Islet precursor cell (in vitro differentiated cells): ENCODE measurements at regions not wholly inside any gene's neighbourhood (a gene's known extent, or its start where the extent isn't known, plus 50 kb on each side); places are given as distances from the start of the nearest gene placed in this dataset.
"Not testable (repeated sequence)": the region's sequence is repeated elsewhere in the genome, so short reads cannot be mapped to it uniquely, and the experiment has no call there.

Experiments used
- DNase-seq: peaks from one replicate; pipeline ENCODE4 v3.0.0-alpha.2; 2018

- no peak for DNase-seq
Measured at GRCh38 chr22:22168941-22169867, 75.4 kb upstream of the VPREB1 start.

DNA sequence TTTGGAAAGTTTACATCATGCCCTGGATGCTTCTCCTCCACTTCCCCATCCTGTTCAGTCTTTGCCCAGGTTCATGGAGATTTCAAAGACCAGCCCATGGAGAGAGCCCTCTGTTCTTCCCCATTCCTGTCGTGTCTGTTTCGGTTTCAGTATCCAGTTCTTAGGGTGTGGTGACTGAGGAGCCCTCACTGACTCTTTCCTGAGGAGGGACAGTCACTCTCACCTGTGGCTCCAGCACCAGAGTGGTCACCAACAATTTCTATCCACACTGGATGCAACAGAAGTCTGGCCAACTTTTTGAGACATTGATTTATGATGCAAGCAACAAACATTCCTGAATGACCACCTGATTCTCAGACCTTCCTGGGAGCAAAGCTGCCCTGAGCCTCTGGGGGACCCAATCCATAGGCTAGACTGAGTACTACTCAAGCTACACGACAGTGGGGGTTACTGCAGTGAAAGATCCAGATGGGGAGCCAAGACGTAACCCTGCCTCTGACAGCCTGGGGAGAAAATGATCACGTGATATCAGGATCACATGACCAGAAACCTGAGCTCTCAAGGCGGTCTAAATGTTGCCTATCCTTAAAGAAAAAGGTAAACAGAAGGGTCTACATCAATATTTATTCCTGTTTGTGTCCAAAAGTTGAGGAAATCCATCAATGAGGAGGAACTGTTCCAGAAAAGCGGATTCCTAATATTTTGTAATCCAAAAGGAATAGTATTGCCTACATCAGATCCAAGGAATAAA, 76.2 kb upstream of the VPREB1 start:
- no peak for DNase-seq

GRCh38 chr22:22167791-22168189, 76.8 kb upstream of the VPREB1 start:
- DNase-seq, result no peak

DNA sequence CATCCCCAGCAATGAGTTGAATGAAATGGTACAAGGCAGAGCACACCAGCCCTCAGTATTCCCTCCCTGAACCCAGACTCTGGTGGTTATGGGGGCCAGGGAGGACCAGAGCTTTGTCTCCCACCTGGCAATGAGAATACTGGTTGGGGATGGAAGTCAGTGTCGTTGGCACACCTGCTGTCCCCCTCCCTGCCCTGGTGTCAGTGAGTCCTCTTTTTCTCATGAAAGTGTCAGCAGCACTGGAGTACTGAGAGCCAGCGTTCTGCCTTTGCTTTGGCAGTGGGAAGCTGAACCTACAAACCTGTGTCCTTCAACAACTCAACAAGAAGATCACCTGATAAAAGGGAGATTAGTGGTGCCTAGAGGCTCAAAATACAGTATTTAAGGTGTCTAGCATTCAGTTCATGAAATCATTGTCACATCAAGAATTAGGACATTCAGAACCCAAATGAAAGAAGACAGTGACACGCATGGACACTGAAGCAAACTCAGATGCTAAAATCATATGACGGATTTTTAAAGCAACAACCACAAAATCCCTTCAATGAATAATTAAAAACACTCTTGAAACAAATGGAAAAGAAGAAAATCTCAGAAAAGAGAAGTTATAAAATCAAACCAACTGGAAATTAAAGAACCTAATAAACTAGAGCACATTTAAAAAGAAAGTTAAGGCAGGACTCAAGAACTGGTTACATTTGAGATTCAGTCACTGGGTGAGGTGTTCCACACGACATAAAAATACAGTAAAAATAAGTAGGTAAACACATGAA, 77.5 kb upstream of the VPREB1 start:
- DNase-seq, result no peak

DNA sequence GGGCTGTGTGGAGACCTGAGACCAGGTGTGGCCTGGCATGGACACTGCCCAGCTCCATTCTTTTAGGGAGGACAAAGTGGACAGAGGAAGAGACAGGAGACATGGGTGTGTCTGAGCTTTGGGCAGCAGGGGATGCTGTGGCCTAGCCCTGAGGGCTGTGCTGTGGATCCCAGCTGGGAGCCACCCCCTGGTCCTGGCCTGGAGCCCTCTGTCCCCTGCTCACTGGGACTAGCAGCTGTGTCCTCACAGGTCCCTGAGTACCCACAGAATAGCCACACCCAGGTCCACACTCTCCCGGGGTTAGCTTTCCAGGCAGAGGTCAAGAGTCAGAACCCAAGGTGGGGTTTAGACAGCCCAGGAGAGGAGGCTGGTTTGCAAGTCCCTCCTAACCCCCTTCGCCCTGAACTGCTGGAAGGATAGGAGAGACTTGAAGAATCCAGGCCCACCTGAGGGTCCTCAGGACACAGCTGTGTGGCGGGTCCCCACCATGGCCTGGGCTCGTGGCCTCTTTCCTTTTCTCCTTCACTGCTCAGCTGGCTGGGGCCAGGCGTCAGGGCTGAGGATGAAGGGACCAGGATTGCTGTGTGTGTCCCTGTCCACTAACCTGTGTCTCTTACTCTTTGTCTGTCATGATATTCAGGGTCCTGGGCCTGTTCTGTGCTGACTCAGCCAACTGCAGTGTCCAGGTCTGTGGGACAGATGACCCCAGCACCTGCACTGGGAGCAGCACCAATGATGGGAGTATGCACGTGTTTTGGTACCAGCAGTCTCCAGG, 78.5 kb upstream of the VPREB1 start:
- no peak for DNase-seq

- DNase-seq, result no peak
Measured at GRCh38 chr22:22164541-22165272, 79.9 kb upstream of the VPREB1 start.

DNA sequence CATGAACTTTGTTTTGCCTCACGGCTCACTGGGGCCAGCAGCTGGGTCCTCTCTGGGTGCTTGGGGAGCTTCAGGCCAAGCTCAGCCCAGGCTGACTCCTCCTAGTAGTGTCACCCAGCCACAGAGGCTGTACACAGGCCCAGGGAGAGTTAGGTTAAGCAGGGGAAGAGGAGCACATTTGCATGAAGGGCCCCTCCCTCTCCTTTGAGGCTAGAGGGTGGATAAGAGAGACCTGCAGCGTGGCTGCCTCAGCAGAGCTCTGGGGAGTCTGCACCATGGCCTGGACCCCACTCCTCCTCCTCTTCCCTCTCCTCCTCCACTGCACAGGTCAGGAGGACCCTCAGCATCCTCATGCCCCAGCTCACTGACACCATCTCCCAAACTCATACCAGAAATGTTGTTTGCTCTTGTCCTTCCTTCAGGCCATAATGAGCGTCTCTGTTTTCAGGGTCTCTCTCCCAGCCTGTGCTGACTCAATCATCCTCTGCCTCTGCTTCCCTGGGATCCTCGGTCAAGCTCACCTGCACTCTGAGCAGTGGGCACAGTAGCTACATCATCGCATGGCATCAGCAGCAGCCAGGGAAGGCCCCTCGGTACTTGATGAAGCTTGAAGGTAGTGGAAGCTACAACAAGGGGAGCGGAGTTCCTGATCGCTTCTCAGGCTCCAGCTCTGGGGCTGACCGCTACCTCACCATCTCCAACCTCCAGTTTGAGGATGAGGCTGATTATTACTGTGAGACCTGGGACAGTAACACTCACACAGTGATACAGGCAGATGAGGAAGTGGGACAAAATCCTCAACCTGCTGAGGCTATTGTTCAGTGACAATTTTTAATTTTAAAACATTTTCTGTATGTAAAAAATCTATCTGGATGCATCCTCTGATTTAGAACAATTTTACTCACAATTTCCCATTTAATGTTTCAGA, 82.4 kb upstream of the VPREB1 start:
- DNase-seq, result no peak

DNA sequence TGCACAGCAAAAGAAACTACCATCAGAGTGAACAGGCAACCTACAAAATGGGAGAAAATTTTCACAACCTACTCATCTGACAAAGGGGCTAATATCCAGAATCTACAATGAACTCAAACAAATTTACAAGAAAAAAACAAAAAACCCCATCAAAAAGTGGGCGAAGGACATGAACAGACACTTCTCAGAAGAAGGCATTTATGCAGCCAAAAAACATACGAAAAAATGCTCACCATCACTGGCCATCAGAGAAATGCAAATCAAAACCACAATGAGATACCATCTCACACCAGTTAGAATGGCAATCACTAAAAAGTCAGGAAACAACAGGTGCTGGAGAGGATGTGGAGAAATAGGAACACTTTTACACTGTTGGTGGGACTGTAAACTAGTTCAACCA, 83.8 kb upstream of the VPREB1 start:
- DNase-seq, result not testable (repeated sequence)

DNA sequence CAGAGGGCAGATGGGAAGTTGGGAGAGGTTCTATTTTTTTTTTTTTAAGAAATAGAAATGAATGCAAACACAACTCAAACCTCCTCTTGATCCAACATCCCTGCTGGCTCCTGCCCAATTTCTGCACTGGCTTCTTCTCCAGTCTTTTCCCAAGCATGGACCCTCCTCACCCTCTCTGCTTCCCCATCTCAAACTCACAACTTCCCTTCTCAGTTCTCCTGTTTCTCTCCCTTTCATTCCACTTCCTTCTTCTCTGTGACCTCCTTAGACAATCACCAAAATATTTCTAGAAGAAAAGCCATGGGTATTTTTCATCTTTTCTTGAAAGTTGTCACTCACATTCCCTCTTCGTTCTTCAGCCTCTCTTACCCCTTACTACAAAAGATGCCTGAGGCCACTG, 85.2 kb upstream of the VPREB1 start:
- no peak for DNase-seq

GRCh38 chr22:22158965-22159364, 85.6 kb upstream of the VPREB1 start:
- no peak for DNase-seq

- DNase-seq, result no peak
Measured at GRCh38 chr22:22158207-22158816, 86.3 kb upstream of the VPREB1 start.

GRCh38 chr22:22157348-22157725, 87.2 kb upstream of the VPREB1 start:
- DNase-seq, result no peak

DNA sequence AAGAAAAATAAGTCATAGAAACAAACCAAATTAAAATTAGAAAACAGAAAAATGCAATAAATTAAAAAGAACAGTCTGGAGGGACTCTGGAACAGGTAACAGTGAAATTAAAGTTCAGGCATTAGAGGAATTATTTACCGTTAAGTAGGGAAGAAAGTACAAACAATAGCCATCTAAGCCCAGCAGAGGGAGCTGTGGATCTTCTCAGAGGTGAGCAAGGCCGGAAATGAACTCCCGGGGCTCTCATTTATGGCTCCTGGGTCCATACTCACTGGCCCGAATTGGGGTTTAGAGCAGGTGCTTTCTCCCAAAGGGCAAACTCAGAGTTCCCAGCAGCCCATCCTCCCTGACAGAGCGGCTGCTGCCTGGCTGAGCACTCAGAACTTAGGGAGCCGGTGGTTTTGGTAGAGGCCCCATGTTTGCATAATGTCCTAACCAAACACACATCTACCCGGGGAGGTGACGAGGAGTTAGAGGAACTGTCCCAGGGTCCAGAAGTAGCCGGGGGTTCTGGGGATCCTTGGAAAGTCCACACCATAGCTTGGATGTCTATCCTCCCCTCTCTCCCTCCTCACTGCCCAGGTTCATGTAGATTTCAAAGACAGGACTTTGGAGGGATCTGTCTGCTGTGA, 87.8 kb upstream of the VPREB1 start:
- DNase-seq, result peak; percentile 71

- no peak for DNase-seq
Measured at GRCh38 chr22:22156348-22156715, 88.3 kb upstream of the VPREB1 start.

DNA sequence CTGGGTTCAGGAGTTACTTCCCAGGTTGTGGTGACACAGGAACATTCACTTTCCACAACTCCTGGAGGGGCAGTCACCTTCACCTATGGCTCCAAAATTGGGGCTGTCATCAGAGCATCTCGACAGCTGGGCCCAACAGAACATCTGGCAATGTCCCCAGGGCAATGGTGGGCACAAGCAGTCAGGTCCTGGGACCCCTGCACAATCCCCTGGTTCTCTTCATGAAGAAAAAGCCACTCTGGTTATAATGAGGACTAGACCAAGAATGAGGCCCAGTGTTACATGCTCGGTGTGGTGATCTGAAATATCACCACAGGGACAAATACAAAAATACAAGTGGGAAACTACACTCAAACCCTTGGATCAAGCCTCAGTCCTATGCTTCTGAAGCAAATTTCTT, 89.0 kb upstream of the VPREB1 start:
- DNase-seq, result no peak

GRCh38 chr22:22155146-22155545, 89.4 kb upstream of the VPREB1 start:
- no peak for DNase-seq

- no peak for DNase-seq
Measured at GRCh38 chr22:22154040-22154439, 90.5 kb upstream of the VPREB1 start.

DNA sequence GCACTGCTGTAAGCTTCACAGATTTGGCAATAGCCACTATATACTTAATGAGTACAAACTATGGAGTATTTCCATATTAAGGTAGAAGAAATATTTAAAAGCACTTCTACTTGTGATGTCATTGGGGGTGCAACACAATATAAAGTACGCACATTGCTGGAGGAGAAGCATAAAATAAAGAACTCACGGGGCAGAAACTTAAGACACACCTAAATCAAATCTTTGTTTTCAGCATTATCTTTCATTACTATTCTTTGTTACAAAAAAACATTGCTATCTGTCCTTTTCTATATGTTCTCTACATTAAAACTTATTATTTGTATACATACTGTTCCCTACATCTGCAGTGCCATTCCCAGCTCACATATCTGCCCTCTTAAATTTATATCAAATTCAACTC, 93.3 kb upstream of the VPREB1 start:
- DNase-seq, result no peak

- no peak for DNase-seq
Measured at GRCh38 chr22:22150457-22150856, 94.1 kb upstream of the VPREB1 start.

DNA sequence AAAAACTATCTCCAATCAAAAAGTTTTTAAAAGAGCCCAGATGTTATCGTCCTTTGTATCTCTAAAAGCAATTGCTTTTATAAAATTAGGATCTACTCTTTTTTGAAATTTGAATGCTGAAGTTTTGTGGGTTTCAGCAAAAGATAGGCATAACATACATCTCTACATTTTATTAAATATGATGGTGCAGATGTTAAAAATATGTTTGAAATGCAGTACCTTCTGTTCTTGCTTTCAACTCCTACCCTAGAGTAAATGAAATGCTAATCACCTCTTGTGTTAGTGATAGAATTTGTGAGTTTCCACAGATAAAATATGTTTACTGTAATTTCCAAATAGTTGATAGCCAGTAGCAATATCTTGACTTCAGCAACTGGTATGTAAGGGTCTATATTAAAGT, 95.7 kb upstream of the VPREB1 start:
- no peak for DNase-seq
